ENCODE measurements at regions not wholly inside any gene's neighbourhood (a gene's known extent, or its start where the extent isn't known, plus 50 kb on each side); places are given as distances from the start of the nearest gene placed in this dataset.

DNA sequence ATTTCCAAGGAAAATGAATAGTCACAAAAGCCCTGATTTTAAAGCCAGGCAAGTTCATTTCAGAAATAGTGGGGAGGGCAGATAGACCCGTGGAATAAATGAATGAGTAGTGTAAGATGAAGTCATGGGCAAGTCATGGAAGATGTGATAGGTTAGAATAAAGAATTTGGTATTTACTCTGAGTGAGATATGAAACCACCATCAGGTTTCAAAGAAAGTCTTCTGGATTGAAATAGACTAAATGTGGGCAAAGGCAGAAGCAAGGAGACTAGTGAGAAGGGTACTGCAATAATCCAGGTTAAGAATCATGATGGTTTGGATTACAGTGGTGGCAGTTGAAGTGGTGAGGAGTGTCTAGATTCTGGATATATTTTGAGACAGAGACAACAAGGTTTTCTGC is 218.5 kb upstream of the AFF2 start:
- TF ChIP-seq, protein P1, sequence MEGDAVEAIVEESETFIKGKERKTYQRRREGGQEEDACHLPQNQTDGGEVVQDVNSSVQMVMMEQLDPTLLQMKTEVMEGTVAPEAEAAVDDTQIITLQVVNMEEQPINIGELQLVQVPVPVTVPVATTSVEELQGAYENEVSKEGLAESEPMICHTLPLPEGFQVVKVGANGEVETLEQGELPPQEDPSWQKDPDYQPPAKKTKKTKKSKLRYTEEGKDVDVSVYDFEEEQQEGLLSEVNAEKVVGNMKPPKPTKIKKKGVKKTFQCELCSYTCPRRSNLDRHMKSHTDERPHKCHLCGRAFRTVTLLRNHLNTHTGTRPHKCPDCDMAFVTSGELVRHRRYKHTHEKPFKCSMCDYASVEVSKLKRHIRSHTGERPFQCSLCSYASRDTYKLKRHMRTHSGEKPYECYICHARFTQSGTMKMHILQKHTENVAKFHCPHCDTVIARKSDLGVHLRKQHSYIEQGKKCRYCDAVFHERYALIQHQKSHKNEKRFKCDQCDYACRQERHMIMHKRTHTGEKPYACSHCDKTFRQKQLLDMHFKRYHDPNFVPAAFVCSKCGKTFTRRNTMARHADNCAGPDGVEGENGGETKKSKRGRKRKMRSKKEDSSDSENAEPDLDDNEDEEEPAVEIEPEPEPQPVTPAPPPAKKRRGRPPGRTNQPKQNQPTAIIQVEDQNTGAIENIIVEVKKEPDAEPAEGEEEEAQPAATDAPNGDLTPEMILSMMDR (IDR thresholded peaks at IDR 0.05; ENCODE audit: insufficient read depth, low read depth, low read length, missing control alignments), result no peak
- H3K4me3 ChIP-seq (ENCODE audit: low read length), result no peak overlapping the region
- no peak for DNase-seq (ENCODE audit: low read depth)

DNA sequence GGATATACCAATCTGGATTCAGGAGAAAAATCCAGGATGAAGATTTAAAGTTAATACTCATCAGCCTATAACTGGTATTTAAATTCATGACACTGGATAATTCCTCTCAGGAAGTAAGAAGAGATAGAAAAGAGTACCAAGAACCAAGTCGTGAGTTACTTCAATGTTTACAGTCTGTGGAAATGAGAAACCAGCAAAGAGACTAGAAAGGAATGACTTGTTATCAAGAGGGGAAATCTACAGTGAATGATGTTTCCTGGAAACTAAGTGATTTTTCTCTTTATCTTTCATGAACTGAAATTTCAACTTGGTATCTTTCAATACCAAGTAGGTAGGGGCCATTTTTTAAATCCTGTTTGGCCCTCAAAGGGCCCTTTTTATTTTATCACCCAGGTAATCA is 217.9 kb upstream of the AFF2 start:
- no peak for DNase-seq (ENCODE audit: low read depth)
- TF ChIP-seq, protein P1 (IDR thresholded peaks at IDR 0.05; ENCODE audit: insufficient read depth, low read depth, low read length, missing control alignments), result no peak
- H3K4me3 ChIP-seq (ENCODE audit: low read length), result no peak overlapping the region

DNA sequence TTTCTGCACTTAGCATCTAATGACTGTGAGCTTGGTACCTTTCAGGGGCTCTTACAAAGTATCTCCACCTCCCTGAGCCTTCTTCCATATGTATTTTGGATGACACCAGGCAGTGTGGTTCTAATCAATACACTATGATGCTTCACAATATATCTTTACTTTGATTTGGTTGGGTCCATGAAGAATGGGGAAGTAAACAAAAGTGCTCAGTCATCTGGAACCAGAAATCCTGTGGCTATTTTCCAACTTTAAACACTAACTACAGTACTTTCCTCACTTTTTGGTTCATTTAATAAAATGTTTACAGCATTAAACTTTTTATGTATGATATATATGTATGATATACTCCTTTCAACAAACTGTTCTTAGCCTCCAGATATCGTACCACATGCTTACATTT is 216.4 kb upstream of the AFF2 start:
- no peak for DNase-seq (ENCODE audit: low read depth)
- H3K4me3 ChIP-seq (ENCODE audit: low read length), result no peak overlapping the region
- TF ChIP-seq, protein P1 (IDR thresholded peaks at IDR 0.05; ENCODE audit: insufficient read depth, low read depth, low read length, missing control alignments), result no peak

DNA sequence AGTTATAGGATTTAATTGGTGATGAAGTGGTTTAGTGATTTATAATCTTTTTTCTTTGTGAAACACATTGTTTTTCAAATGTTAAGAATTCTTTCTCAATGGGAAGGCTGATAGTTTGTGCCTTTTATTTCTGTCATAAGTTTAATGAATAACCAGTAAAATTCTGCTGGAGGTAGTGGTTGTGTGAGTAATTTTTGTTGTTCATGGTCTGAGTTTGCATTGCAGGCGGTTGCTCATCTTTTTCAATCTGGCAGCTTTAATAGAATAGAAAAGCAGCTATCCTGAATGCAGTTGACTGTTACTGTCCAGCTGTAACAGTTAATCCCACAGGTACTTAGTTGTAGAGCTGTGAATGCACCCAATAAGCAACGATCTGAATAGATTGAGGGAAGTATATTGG is 215.6 kb upstream of the AFF2 start:
- TF ChIP-seq, protein P1 (IDR thresholded peaks at IDR 0.05; ENCODE audit: insufficient read depth, low read depth, low read length, missing control alignments), result no peak

DNA sequence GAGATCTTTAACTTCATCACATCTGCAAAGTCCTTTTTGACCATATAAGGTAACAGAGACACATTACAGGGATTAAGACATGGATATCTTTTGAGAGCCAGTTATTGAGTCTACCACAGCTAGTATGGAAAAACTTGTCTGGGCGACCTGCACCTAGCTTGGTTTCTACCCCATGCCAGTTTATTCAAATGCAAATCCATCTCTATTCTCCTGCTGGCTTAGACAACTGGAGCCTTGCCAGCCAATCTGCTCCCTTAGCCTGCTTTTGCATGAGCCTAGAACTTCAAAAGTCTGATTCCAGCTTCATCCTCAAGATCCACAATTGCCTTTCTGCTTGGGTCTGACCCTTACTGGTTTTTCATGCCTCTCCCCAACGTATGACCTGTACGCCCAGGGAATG is 212.0 kb upstream of the AFF2 start:
- TF ChIP-seq, protein P1 (IDR thresholded peaks at IDR 0.05; ENCODE audit: insufficient read depth, low read depth, low read length, missing control alignments), result no peak
- no peak overlapping the region for H3K4me3 ChIP-seq (ENCODE audit: low read length)
- DNase-seq (ENCODE audit: low read depth), result no peak

More for the DNA sequence above, 215.6 kb upstream of the AFF2 start:
- H3K4me3 ChIP-seq (ENCODE audit: low read length), result no peak overlapping the region
- no peak for DNase-seq (ENCODE audit: low read depth)

DNA sequence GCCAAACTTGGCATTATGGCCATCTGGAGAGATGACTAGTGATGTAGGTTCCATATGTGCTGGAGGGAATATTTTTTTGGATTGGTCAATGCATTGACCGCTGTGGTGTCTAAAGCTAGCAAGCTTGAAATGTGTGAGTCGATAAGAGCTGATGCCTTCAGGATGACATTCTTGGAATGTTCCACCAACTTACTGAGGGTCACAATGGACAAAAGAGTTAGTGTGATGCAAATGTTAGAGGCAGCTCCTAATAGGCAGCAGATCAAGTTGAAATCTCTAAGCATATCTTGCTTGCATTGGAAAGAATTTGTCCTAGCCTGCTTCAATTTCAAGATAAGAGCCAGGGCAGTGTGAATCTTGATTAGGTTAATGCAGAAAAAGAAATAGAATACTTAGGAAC is 210.4 kb upstream of the AFF2 start:
- TF ChIP-seq, protein P1 (IDR thresholded peaks at IDR 0.05; ENCODE audit: insufficient read depth, low read depth, low read length, missing control alignments), result no peak
- no peak overlapping the region for H3K4me3 ChIP-seq (ENCODE audit: low read length)
- no peak for DNase-seq (ENCODE audit: low read depth)

DNA sequence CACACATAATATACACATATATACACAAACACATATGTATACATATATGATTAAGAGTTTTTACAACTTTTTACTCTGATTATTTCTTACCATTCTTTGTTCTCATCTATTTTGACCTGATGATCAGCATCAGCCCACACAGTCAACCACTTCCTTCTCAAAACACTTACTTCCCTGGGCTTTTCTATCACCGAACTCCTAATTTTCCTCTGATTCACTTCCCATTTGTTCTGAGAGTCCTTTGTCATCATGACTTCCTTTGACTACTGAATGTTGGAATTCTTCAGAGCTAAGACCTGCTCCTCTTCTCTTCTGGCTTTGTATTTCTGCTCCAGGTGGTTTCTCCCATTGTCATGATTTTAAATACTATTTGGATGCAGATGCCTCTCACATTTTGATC is 209.5 kb upstream of the AFF2 start:
- H3K4me3 ChIP-seq (ENCODE audit: low read length), result no peak overlapping the region
- no peak for DNase-seq (ENCODE audit: low read depth)
- TF ChIP-seq, protein P1 (IDR thresholded peaks at IDR 0.05; ENCODE audit: insufficient read depth, low read depth, low read length, missing control alignments), result no peak

All from epithelial cell of esophagus (primary cell).